Stimulated activated naive CD4-positive, alpha-beta T cell treated with Interleukin-2 at 50 U/mL for 16 hours (primary cell): ENCODE measurements at regions not wholly inside any gene's neighbourhood (a gene's known extent, or its start where the extent isn't known, plus 50 kb on each side); places are given as distances from the start of the nearest gene placed in this dataset.

ENCODE experiments used
- DNase-seq: peaks from one replicate; lab custom pipeline; 2025; lab: John Stamatoyannopoulos, UW

DNA sequence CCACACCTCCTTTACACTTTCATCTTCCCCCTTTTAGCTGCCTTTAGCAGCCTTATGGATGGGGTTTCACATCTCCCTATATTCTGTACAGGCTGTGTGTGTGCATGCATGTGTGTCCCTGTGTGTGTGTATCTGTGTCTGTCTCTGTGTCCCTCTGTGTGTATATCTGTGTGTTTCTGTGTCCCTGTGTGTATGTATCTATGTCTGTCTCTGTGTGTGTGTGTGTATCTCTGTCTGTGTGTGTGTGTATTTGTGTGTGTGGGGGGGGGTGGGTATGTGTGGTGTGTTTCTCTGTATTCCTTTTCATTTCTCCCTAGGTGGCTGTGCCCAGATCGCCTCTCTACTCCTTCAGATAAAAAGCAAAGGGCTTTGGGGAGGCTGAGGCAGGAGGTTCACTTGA, 52.2 kb upstream of the CD83 start:
- no peak for DNase-seq

- no peak for DNase-seq
These were observed 50.7 kb upstream of the CD83 start for GRCh38 chr6:14066782-14067406.

DNA sequence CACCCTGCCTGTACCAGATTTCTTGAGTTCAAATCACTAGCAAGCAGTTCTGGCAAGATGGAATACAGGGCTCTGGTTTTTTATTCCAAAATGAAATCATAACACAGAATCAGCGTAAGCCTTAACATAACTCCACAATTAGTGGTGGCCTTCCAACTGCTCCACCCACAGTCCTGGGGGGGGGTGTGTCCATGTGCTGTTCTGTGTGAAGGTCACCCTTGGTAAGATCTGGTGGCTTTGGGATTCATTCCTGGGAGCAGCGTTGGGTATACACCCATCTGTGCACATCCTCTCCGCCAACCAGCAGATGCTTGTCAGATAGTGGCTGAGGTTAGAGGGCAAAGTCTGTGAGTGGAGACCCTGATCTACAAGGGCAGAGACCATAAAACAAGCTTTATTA, 49.9 kb upstream of the CD83 start:
- DNase-seq: no peak
